ENCODE measurements at regions not wholly inside any gene's neighbourhood (a gene's known extent, or its start where the extent isn't known, plus 50 kb on each side); places are given as distances from the start of the nearest gene placed in this dataset.

- no peak for TF ChIP-seq CTCF (IDR thresholded peaks at IDR 0.05; ENCODE audit: borderline replicate concordance, control extremely low read depth, extremely low read depth, insufficient read depth, missing control alignments)
- DNase-seq (ENCODE audit: low spot score) = no peak
- in situ Hi-C loops (cut with MboI; ENCODE audit: low sequenced_read_pairs, unreplicated experiment) = no loop called here
Measured at GRCh38 chr11:11677672-11678356, 56.0 kb upstream of the GALNT18 start.

- in situ Hi-C loops (cut with MboI; ENCODE audit: low sequenced_read_pairs, unreplicated experiment) = no loop called here
- TF ChIP-seq CTCF (IDR thresholded peaks at IDR 0.05; ENCODE audit: borderline replicate concordance, control extremely low read depth, extremely low read depth, insufficient read depth, missing control alignments) = no peak
- no peak for DNase-seq (ENCODE audit: low spot score)
Measured at GRCh38 chr11:11675671-11676181, 53.9 kb upstream of the GALNT18 start.

GRCh38 chr11:11672789-11673188 is 51.0 kb upstream of the GALNT18 start:
- DNase-seq (ENCODE audit: low spot score) = no peak
- in situ Hi-C loops (cut with MboI; ENCODE audit: low sequenced_read_pairs, unreplicated experiment) = no loop called here
- no peak for TF ChIP-seq CTCF (IDR thresholded peaks at IDR 0.05; ENCODE audit: borderline replicate concordance, control extremely low read depth, extremely low read depth, insufficient read depth, missing control alignments)

- in situ Hi-C loops (cut with MboI; ENCODE audit: low sequenced_read_pairs, unreplicated experiment) = no loop called here
- DNase-seq (ENCODE audit: low spot score) = no peak
- no peak for TF ChIP-seq CTCF (IDR thresholded peaks at IDR 0.05; ENCODE audit: borderline replicate concordance, control extremely low read depth, extremely low read depth, insufficient read depth, missing control alignments)
Measured at GRCh38 chr11:11672101-11672500, 50.3 kb upstream of the GALNT18 start.
